T-helper 1 cell (primary cell): ENCODE measurements at regions not wholly inside any gene's neighbourhood (a gene's known extent, or its start where the extent isn't known, plus 50 kb on each side); places are given as distances from the start of the nearest gene placed in this dataset.

Experiments
- DNase-seq, 5 donors: peaks; one replicate each; pipeline ENCODE4 v3.0.0-alpha.2; 2012 to 2020

DNA sequence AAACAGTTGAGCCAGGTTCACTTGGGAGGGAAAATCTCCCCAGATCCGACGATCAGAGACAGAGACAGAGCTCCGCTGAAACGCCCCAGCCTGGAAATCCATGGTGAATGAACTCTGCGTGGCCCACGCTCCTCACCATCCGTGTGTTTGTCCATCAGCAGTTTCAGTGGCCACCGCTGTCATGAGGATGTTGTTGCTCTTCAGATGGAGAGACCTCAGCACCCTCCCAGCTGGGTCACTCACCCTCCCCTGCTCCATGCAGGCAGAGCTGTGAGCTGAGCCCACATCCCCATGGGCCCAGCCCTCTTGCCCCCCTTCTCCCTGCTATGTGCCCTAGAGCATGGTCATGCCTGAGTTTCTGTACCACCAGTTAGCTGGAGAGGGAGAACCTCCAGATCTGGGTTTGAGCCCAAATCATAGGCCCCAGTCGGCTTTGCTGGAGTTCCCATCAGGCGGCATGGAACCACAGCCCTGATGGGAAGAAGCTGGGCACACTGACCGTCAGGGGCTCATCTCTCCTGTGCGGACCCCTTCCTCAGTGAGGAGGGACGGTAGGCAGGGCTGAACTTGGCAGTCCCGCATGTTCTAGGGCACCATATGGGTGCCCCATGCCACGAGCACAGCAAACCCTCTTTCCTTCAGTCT lies 154.4 kb upstream of the COL5A1 start:
- DNase-seq: no peak

DNA sequence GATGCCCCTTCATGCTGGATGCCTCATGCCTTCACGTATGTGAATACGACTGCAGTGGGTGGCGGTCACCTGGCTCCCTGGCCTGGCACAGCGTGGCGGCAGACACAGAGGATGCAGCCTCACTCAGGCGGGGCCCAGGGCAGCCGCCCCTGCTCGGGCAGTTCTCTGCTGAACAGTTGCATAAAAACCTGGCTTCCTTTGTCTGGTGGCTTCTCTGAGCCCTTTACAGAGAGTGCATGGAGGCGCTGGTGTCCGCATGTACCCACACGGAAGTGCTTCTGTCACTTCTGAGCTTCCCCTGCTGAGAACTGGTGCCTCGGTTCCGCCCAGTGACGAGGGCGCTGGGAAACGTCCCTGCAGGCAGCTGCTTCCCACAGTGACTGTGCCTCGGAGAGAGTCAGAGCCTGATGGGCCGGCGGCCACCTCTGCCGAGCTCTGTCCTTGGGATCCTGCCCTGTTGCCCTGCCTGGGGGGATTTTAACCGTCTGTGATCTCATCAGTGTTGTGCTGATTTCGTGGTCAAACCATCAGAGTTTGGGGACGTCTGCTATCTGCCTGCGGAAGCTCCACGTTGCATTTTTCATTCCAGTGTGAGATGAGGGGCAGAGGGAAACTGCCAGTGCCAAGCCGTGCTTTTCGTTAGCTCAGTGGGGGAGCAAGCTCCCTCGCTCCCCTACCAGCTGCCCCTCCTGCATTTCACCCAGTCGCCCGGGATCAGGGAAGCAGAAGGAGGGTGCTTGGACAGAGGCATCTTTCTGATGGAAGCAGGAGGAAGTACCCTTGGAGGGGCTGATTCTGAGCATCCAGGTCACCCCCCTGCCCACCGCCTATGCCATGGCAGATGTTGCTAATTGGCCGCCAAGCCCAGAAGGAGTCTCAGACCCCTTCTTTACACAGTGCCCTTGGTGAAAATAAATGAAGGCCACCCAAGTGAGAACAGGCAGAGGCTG lies 153.0 kb upstream of the COL5A1 start:
- no peak for DNase-seq

DNA sequence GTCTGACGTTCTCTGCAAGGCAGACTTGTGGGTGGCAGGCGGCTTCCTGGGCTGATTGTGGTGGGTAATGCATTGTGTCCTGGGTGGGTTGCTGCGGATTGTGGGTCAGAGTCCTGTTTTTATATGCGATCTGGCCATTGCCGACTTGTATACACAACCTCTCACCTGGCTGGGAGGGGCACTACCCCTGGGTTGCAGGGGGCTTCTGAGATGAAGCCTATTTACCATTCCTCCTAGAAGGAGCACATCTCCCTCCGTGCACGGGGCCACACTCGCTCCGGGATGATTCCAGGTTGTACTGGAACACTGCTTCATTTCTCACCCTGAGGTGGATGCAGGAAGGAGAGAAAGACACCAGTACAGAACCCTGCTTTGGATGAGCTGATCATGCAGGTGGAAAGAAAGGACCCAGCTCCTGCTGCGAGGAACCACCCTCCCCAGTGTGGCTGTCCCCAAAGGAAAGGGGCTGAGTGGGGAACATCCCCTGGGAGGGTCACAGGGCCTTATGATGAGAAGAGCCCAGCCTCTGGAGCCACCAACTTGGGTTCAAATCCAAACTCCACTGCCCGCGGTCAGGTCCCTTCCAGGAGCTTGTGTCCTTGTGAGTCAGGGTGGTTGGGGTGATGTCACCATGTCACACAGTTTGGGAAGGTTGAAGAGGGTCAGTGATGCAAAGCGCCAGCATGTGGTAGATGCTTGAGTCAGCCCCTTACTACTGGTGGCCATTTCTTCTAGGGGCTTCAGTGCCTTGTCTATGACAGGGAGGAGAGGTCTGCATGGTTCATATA lies 151.8 kb upstream of the COL5A1 start:
- DNase-seq: no peak

DNA sequence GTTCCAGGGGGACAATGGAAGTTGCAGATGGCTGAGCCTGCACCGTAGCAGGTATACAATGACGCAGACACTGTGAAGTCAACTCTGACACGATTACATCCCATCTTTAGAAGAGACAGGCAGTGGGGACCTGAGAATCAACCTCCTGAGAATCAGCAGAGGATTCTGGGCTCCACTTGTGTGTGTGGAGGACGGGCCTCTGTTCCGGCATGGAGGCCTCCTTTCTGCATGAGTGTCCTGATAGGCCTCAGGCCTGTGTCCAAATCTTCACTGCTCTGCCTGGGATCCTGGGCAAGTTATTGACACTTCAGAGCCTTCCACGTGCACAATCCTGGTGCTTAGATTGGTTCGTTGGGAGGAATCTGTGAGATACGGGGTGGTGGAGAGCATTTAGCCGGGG lies 151.2 kb upstream of the COL5A1 start:
- DNase-seq: no peak

DNA sequence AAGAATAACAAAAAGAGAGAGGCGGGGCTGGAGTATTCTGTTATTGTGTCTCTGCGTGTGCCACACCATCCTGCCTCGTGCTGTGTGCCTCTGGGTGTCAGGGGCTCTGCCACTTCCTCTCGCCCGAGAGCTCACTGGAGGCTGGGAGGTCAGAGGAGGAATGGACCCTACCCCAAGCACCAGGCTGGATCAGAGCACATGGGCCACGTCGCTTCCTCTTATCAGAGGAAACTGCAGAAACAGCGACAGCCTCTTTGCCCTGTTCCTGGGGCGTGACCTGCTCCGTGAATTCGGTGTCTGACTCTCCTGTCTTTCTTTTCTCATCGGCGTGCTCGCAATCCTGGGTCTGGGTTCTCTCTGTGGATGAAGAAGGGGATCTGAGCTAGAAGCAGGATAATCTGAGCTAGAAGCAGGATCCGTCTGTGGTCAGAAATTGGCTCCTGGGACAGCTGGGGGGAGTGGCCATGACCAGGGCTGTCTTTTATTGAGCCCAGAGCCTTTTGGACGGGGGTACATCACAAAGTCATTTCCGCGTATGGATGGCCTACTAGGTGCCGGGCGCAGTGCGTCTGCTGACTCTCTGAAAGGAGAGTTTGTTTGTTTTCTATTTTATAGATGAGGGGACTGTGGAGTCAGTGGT lies 150.3 kb upstream of the COL5A1 start:
- DNase-seq: no peak

DNA sequence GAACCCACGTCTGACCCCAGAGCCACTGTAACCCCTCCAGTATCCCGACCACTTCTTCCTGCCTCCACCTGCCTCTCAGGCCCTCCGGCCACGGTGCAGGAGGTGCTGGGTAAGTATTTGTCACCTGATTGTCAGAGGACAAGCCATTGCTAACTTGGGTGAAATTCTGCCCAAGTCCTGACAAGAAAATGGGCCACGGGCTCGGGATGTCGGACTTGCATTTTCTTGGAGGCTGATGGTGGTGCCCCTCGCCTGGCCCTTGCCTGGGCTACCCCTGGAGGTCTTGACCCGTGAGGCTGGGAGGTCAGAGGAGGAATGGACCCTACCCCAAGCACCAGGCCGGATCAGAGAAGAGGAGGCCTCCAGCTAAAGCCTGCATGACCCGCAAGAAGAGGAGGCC lies 149.7 kb upstream of the COL5A1 start:
- peak in 1 of 5 donors; percentile 6 for DNase-seq

DNA sequence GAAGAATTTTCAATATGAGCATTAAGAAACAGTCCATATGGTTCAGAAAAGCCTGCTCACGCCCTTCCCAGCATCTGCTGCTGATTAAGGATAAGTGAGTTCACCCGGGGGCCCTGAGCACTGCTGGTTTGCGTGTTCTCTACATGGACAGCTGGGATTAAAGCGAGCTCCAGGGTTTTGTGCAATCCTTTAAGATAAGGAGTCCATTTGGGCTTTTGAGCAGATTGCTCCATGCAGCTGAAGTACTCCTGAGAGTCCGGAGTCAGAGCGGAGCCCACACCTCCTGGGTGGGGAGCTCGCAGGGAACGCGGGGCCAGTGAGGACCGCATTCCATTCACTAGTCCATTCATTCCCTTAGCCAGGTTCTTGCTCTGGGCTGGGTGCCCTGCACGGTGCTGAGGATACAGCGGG lies 149.3 kb upstream of the COL5A1 start:
- no peak for DNase-seq

DNA sequence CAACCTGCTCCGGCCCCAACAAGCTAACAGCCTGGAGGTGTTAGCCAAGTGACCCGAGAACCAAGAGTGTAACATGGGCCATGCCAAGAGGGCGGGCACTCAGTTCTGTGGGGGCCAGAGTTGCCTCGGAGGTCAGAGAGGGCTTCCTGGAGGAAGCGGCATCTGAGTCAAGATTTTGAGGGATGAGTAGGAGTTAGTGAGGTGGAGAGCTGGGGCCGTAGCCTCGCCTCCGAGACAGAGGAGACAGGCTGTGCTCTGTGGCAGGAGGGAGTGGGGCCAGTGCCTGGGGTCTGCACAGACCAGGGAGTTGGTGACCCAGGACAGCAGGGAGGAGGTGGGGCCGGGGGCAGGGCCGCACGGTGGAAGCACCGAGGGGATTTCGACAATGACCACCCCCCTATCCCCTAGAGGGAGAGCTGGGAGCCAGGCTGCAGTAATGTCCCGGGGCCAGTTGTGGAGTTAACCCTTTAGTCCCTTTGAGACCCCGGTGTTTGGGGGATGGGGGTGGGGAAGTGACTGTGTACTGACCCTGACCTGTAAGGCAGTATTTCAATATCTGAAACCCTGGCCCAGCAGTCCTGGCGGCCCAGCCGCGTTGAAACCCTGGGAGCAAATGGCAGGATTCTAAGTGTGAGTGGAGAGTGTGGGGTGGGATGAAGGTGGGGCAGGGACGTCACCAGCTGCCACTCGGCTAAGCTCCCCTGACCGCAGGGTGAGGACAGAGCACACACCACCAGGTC lies 148.7 kb upstream of the COL5A1 start:
- no peak for DNase-seq

DNA sequence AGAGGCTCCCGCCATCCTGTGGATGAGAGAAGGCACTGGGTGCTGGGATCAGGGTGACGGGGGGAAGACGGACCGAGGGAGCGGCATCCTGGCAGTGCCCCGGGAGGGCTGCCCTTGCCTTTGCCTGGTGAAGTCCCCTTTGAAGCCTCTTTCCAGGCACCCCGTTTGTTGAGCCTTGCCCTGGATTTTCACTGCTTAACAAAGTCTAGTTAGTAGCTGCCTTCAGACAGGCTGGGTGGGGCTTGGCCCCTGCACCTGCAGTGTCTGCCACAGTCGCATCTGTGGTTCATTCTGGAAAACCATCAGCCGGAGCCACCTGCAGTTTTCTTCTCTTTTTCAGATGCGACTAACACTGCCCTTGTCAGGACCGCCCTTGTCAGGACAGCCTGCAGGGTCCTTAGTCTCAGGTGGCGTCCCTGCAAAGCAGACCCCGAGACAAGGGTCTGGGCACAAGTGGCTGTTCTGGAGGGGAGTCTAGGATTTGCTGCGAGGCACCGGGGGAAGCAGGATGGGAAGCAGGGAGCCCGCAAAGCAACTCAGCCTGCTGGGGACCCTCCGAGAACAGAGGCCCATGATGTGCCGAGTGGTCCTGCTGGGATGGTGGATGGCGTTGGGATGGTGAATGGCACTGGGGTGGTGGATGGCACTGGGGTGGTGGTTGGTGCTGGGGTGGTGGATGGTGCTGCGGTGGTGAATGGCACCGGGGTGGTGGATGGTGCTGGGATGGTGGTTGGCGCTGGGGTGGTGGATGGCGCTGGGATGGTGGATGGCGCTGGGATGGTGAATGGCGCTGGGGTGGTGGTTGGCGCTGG lies 147.9 kb upstream of the COL5A1 start:
- no peak for DNase-seq

DNA sequence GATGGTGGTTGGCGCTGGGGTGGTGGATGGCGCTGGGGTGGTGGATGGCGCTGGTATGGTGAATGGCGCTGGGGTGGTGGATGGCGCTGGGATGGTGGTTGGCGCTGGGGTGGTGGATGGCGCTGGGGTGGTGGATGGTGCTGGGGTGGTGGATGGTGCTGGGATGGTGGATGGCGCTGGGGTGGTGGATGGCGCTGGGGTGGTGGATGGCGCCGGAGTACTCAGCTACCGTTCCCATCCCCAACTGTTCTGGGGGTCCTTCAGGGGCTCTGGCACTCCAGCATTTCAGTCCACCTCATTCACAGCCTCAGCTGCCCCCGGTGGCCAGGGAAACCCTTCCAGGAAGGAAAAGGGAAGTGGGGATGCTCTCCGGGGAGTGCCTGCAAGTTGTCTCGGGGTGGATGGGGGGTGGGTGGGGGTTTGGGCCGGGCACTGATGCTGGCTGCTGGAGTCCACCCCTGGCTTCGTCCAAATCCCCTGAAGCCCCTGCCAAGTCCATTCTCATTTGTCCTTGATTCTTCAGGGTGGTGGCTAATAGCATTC lies 147.3 kb upstream of the COL5A1 start:
- DNase-seq: no peak

DNA sequence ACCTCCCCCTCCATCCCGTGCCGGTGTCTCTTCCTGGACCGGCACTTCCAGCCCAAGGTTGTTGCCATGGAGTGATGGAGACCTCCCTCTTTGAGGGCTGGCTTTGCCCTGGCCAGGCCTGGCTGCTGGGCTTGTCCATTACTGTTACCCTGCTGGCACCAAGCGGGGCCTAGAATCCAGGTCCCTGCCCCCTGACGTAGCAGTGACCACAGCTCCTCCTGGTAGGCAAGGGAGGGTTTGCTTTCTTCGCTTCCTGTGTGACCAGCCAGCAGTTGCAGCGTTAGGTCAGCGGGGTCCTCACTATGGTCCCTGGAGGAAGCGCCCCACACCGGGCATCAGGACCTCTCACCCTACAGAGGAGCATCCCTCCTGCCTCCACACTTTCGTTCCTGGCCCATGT lies 146.7 kb upstream of the COL5A1 start:
- no peak for DNase-seq

DNA sequence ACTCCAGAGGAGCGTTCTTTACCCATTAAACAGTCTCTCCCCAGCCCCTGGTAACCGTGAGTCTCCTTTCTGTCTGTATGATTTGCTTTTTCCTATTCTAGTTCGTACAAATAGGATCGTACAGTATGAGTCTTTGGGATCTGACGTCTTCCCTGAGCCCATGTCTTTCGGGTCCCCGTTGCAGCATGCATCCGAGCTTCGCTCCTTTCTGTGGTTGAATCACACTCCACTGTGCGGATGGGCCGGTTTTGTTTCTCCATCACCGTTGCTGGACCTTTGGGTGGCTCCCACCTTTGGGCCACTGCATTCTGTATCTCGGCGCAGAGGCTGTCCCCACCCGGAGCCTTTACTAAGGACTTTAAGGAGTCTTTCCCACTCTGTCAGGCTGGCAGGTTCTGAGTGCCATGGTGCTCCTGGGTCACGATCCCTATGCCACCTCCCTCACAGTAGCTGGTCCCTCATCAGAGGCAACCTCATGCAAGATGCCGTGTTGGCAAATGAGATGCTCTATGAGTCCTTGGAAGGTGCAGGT lies 145.7 kb upstream of the COL5A1 start:
- no peak for DNase-seq

DNA sequence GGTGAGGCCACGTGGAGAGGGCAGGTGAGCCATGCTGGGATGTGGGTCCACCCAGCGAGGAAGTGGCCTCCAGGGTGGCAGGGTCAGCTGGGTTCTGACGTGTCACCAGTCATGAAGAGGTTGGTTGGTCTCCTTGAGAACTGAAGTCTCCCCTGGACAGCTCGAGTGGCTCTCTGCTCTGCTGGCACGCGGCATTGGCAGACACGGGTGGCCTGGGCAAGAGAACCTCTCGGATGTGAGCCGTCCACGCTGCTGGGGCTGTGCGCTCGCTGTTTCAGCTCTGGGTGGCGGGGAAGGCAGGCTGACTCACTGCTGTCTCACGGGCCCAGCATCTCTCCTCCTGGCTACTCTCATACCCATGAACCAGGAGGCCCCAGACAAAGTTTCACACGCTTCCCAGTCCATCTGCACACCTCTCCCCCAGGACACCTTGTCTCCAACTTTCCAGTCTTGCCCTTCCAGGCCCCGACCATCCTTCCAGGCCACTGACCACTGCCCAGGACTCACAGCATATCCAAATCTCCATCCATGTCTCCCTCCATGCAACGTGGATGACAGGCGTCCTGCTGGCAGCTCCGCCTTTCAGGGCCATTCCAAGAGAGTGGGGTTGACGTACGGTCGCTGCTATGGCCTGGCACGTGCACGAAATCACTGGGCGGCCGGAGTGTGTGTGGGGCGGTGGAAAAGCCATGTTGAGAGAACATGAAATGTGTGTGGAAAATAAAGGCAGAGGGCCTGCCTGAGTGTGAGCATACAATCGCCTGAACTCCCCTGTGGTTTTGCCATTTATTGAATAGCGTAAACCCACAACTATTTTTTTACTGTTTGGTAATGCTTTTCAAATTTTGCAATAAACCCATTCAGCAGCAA lies 145.0 kb upstream of the COL5A1 start:
- DNase-seq: no peak

DNA sequence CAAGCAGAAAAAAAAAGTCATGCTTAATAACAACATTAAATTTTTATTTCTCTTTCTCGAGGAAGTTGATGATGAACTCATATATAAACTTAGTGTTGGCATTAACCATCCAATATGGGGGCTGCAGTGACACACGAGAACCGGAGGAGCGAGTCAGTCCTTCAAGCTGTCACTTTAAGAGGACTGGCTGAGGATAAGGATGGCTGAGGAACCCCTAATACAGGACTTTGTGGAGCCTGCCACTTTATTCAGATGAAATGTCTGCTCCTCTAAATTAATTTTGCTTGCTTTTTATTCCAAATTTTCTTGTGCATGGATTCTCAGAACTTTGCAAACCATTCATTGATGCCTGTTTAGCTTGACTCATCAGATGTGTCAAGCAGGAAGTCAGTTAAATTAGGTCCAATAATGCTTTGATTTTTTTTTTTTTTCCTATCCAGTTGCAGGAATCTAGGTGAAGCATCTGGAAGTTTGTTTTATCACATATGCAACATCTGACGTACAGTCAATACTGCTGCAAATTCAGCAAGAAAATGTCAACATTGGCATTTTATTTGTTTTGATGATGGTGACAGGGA lies 144.2 kb upstream of the COL5A1 start:
- no peak for DNase-seq

DNA sequence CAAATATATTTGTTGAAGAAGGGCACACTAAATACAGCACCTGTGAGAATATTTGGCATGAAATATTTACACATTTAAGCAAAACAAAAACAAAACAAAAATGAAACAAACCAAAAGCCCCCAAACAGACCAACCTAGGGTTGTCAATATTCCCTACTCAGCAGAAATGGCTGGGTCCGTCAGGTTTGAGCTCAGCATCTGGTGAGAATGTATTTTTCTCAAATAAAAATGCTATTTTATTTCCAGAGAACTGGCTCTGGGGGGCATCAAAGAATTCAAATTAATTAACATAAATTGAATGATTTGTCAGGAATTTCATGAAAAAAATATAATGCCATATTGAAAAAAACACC lies 142.8 kb upstream of the COL5A1 start:
- DNase-seq: no peak

DNA sequence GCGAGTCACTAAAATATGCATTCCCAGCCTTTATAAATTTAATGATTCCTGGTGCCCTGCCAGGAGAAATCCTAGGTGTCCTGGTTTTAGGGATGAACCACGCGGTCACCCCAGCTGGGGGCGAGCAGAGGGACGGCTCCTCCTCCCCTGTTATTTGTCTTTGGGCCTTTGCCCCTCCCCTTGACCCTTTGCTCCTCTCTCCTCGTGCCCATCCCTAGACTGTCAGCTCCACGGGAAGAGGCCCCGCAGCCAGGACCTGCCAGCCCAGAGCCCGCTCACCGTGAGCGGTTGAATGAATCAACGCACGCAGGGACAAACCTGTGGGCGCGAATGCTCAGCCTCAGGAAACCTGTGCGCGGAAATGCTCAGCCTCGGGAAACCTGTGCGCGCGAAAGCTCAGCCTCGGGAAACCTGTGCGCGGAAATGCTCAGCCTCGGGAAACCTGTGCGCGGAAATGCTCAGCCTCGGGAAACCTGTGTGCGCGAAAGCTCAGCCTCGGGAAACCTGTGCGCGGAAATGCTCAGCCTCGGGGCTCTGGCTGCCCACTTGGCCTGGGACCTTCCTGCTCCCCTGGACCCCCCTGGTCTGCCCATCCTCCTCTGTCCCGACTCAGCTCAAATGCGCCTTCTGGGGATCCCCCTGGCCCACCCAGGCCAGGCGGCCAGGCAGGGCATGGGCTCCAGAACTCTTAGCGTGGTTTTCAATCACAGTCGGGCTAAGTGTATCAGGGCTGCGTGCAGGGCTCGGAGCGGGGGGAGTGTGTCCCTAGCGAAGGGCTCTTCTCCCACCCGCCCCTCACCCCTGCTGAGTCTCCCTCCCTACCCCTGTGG lies 140.5 kb upstream of the COL5A1 start:
- DNase-seq: no peak

DNA sequence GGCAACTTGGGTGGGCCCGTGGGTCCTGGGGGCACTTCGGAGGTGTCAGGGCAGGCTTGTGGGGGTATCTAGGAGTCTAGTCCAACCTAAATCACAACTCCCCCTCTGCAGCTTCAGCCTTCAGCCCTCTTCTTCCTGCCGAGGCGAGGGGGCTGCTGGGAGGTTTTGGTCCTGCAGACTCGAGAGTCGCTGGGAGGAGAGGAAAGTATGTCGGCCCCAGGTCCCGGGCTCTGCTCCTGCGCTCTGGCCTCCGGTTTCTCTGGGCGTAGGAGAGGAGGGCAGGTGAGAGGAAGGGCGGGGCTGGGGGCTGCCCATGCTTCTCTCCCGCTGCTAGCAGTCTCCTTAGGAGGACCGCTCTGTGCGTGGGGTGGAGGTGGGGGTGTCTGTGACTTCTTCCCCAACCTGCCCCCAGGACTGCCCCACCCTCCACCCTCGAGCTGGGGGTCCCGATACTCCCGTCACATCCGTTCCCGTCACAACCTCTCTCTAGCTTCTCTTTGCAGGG lies 139.8 kb upstream of the COL5A1 start:
- DNase-seq: no peak

DNA sequence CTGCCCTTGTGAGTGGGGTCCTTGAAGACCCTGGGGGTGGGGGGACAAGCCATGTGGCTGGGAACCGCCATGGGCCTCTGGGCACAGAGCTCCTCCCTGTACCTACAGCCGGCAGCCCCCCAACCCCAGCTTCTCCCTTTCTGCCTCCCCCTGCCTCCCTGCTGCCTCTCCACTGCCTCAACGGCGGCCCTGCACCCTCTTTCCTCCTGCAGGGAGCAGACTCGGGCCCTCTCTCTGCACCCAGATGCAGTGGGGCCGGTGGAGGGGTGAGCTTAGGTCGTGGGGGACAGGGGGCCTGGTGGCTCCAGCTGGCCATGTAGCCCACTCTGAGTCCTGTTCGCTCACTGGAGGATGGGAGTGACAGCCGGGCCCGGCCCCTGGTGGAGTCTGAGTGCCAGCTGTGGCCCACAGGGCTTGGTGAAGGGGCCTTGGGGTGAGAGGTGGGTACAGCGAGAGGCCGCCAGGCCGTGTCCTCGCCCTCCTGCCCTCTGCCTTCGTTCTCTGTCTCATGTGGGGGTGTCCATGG lies 139.3 kb upstream of the COL5A1 start:
- no peak for DNase-seq
